ENCODE measurements at regions not wholly inside any gene's neighbourhood (a gene's known extent, or its start where the extent isn't known, plus 50 kb on each side); places are given as distances from the start of the nearest gene placed in this dataset.

DNA sequence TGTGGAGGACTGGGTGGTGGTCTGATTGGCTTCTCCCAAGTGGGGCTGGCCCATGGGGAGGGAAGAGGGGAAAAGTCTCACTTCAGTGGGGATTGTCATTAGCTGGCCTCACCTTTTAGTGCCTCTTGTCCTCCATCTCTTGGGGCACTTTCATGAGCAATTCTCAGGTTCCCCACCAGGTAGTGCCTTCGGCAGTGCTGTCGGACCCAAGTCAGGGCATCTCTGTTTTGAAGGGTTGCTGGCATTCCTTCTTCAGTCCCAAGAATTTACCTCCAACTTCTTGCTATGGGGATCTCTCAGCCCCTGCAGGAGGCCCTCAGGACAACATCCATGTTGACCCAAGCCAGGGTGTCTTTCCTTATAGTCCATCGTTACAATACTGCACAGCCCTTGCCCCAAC is 54.7 kb upstream of the F3 start:
- Histone ChIP-seq H3K9ac (ENCODE audit: low read length) (no peak overlapping the region), H3K27me3 (ENCODE audit: insufficient read depth, low read length) (no peaks in the 10 kb centered on the region), H3K36me3 (ENCODE audit: insufficient read depth, low read length) (no peaks in the 10 kb centered on the region), H3K27ac (ENCODE audit: low read depth, low read length) (no peak overlapping the region), H3K4me1 (ENCODE audit: insufficient read depth, low read length) (no peaks in the 10 kb centered on the region), H3K4me2 (ENCODE audit: low read length) (no peak overlapping the region), H3K9me3 (ENCODE audit: insufficient read depth, low read depth, low read length) (no peaks in the 10 kb centered on the region), H4K20me1 (ENCODE audit: insufficient read depth, low read length) (no peaks in the 10 kb centered on the region), H3K79me2 (ENCODE audit: insufficient read depth, low read length) (no peaks in the 10 kb centered on the region), H2AFZ (ENCODE audit: low read depth, low read length) (no peak overlapping the region), H3K4me3 (ENCODE audit: insufficient read depth, low read depth, low read length) (no peak overlapping the region)
- peaks cover 19% of the 10 kb centered on the region for H3K4me1 Mint-ChIP-seq (ENCODE audit: low read depth, unreplicated experiment)
- DNase-seq (ENCODE audit: low read depth) = no peak
- H3K36me3 Mint-ChIP-seq (ENCODE audit: low read depth, unreplicated experiment) = no peaks in the 10 kb centered on the region
- H3K27me3 Mint-ChIP-seq (ENCODE audit: low read depth, unreplicated experiment) = no peaks in the 10 kb centered on the region
- no peak overlapping the region for H3K4me3 Mint-ChIP-seq (ENCODE audit: unreplicated experiment)
- FAIRE-seq = no peak
- H3K9me3 Mint-ChIP-seq (ENCODE audit: unreplicated experiment) = peaks cover 2% of the 10 kb centered on the region
- H3K27ac Mint-ChIP-seq (ENCODE audit: unreplicated experiment) = no peak overlapping the region
- TF ChIP-seq EZH2 (IDR thresholded peaks at IDR 0.05; ENCODE audit: insufficient read depth, low read length) (no peak), CTCF (IDR thresholded peaks at IDR 0.05; ENCODE audit: insufficient read depth, low read depth, low read length) (no peak)

DNA sequence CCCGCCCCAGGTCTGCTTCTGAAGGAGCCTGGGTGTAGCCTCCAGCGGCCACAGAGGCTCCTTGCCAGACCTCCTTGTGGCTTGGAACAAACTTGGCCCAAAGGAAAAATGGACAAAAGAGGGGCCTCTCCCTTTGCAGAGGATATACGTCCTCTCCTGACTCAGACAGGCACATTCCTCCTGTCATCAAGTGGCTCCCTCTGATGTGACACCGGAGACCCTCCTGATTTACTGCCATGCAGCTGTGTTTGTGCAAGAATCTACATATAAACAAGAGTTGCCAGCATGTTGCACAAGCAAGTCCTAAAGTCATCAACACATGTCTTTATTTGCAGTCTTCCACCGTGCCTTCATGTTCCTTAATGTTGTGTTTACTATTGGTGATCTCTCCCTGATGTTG is 54.1 kb upstream of the F3 start:
- H3K4me3 ChIP-seq (ENCODE audit: insufficient read depth, low read depth, low read length) = no peak overlapping the region
- H3K4me1 ChIP-seq (ENCODE audit: insufficient read depth, low read length) = peaks cover 4% of the 10 kb centered on the region
- Mint-ChIP-seq H3K27me3 (ENCODE audit: low read depth, unreplicated experiment) (no peaks in the 10 kb centered on the region), H3K27ac (ENCODE audit: unreplicated experiment) (no peak overlapping the region), H3K9me3 (ENCODE audit: unreplicated experiment) (peaks cover 2% of the 10 kb centered on the region), H3K4me3 (ENCODE audit: unreplicated experiment) (no peak overlapping the region), H3K4me1 (ENCODE audit: low read depth, unreplicated experiment) (peaks cover 23% of the 10 kb centered on the region), H3K36me3 (ENCODE audit: low read depth, unreplicated experiment) (no peaks in the 10 kb centered on the region)
- no peaks in the 10 kb centered on the region for H3K9me3 ChIP-seq (ENCODE audit: insufficient read depth, low read depth, low read length)
- H2AFZ ChIP-seq (ENCODE audit: low read depth, low read length) = no peak overlapping the region
- no peak overlapping the region for H3K27ac ChIP-seq (ENCODE audit: low read depth, low read length)
- H3K9ac ChIP-seq (ENCODE audit: low read length) = no peak overlapping the region
- no peak overlapping the region for H3K4me2 ChIP-seq (ENCODE audit: low read length)
- no peaks in the 10 kb centered on the region for H4K20me1 ChIP-seq (ENCODE audit: insufficient read depth, low read length)
- FAIRE-seq (no peak), DNase-seq (ENCODE audit: low read depth) (no peak)
- TF ChIP-seq EZH2 (IDR thresholded peaks at IDR 0.05; ENCODE audit: insufficient read depth, low read length) (no peak), CTCF (IDR thresholded peaks at IDR 0.05; ENCODE audit: insufficient read depth, low read depth, low read length) (no peak)
- H3K27me3 ChIP-seq (ENCODE audit: insufficient read depth, low read length) = no peaks in the 10 kb centered on the region
- no peaks in the 10 kb centered on the region for H3K36me3 ChIP-seq (ENCODE audit: insufficient read depth, low read length)
- no peaks in the 10 kb centered on the region for H3K79me2 ChIP-seq (ENCODE audit: insufficient read depth, low read length)

DNA sequence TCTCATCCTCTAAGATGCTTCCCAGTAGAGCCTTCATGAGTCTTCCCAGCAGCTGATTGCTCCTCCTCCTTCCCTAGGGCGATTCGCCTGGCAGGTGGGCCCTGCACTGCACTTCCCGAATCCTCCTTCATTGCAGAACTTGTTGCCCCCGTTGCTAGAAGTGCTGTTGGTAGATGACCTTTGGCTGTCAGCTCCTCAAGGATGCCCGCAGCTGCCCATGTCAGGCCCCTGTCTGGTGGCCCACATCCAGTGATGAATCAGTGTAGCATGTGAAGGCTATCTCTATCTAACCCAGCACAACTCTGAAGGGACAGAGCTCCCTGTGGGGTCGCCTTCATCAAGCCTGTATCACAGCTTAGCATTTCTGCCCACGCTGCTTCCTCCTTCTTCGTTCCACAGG is 52.1 kb upstream of the F3 start:
- TF ChIP-seq CTCF (IDR thresholded peaks at IDR 0.05; ENCODE audit: insufficient read depth, low read depth, low read length) (no peak), EZH2 (IDR thresholded peaks at IDR 0.05; ENCODE audit: insufficient read depth, low read length) (no peak)
- no peaks in the 10 kb centered on the region for H3K36me3 Mint-ChIP-seq (ENCODE audit: low read depth, unreplicated experiment)
- no peaks in the 10 kb centered on the region for H3K27me3 ChIP-seq (ENCODE audit: insufficient read depth, low read length)
- H2AFZ ChIP-seq (ENCODE audit: low read depth, low read length) = no peak overlapping the region
- no peaks in the 10 kb centered on the region for H3K79me2 ChIP-seq (ENCODE audit: insufficient read depth, low read length)
- FAIRE-seq (no peak), DNase-seq (ENCODE audit: low read depth) (no peak)
- H3K4me3 ChIP-seq (ENCODE audit: insufficient read depth, low read depth, low read length) = no peak overlapping the region
- H3K4me1 Mint-ChIP-seq (ENCODE audit: low read depth, unreplicated experiment) = peaks cover 30% of the 10 kb centered on the region
- H3K9me3 Mint-ChIP-seq (ENCODE audit: unreplicated experiment) = peaks cover 2% of the 10 kb centered on the region
- no peak overlapping the region for H3K27ac Mint-ChIP-seq (ENCODE audit: unreplicated experiment)
- H3K9ac ChIP-seq (ENCODE audit: low read length) = no peak overlapping the region
- no peaks in the 10 kb centered on the region for H4K20me1 ChIP-seq (ENCODE audit: insufficient read depth, low read length)
- H3K27ac ChIP-seq (ENCODE audit: low read depth, low read length) = no peak overlapping the region
- peaks cover 4% of the 10 kb centered on the region for H3K4me1 ChIP-seq (ENCODE audit: insufficient read depth, low read length)
- H3K36me3 ChIP-seq (ENCODE audit: insufficient read depth, low read length) = no peaks in the 10 kb centered on the region
- H3K27me3 Mint-ChIP-seq (ENCODE audit: low read depth, unreplicated experiment) = no peaks in the 10 kb centered on the region
- H3K4me2 ChIP-seq (ENCODE audit: low read length) = no peak overlapping the region
- H3K4me3 Mint-ChIP-seq (ENCODE audit: unreplicated experiment) = no peak overlapping the region
- no peaks in the 10 kb centered on the region for H3K9me3 ChIP-seq (ENCODE audit: insufficient read depth, low read depth, low read length)
